Stomach (tissue), 4 donors: ENCODE measurements at regions not wholly inside any gene's neighbourhood (a gene's known extent, or its start where the extent isn't known, plus 50 kb on each side); places are given as distances from the start of the nearest gene placed in this dataset.

Experiments used
- CTCF ChIP-seq, 7 experiments: fragments of 450-650 bp in 4 of 7; fragments of 200-600 bp in 3 of 7; sonication (generic) in 3 of 7; IDR thresholded peaks; one replicate each; pipeline ENCODE4 v1.5.1; 2016 to 2019; ENCODE audit warnings: antibody characterized with exemption in 7 of 7, control low read depth in 2 of 7, mild to moderate bottlenecking in 1 of 7
- EP300 ChIP-seq: sonication (generic); formaldehyde crosslinking; IDR thresholded peaks from one replicate; pipeline ENCODE4 v1.6.1; 2017; ENCODE audit warnings: antibody characterized with exemption
- POLR2A ChIP-seq, 4 donors: fragments of 450-650 bp; IDR thresholded peaks; one replicate each; pipeline ENCODE4 v1.6.1; 2016; ENCODE audit warnings: antibody characterized with exemption in 4 of 4, control low read depth in 2 of 4, mild to moderate bottlenecking in 1 of 4, moderate library complexity in 1 of 4
- POLR2AphosphoS5 ChIP-seq, 3 donors: sonication (generic); formaldehyde crosslinking; IDR thresholded peaks; one replicate each; pipeline ENCODE4 v1.6.1; 2016; ENCODE audit warnings: antibody characterized with exemption in 3 of 3

GRCh38 chr4:167730769-167731168, 361.6 kb upstream of the ANXA10 start:
- TF ChIP-seq CTCF (IDR thresholded peaks at IDR 0.05) (no peak), POLR2AphosphoS5 (IDR thresholded peaks at IDR 0.05) (no peak), EP300 (no peak), POLR2A (IDR thresholded peaks at IDR 0.05) (no peak)
